NCI-H82 treated with DMSO at 0.1 percent for 48 hours (cell line): ENCODE measurements at regions not wholly inside any gene's neighbourhood (a gene's known extent, or its start where the extent isn't known, plus 50 kb on each side); places are given as distances from the start of the nearest gene placed in this dataset.
"Not testable (repeated sequence)": the region's sequence is repeated elsewhere in the genome, so short reads cannot be mapped to it uniquely, and the experiment has no call there.

Experiments
- DNase-seq: peaks from one replicate; lab custom pipeline; 2025; ENCODE audit not compliant: unreplicated experiment; lab: John Stamatoyannopoulos, UW

DNA sequence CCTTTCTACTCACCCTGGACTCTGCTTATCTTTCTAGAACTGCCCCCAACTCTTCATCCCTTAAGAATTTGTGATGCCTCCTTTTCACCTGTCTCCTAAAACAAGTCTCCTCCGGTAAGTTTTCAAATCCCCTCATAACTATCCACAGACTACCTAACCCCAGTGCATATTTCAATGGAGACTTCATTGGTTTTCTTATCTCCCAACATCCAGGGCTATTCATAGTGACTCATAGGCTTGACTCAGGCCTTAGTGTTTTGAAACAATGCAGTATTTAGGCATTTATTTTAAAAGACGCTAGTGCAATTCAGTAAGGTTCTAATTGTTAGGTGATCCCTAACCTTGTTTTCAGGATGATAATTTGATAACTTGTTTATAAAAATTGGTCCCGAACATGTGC lies 399.2 kb downstream of the CPS1 start:
- DNase-seq, result no peak

DNA sequence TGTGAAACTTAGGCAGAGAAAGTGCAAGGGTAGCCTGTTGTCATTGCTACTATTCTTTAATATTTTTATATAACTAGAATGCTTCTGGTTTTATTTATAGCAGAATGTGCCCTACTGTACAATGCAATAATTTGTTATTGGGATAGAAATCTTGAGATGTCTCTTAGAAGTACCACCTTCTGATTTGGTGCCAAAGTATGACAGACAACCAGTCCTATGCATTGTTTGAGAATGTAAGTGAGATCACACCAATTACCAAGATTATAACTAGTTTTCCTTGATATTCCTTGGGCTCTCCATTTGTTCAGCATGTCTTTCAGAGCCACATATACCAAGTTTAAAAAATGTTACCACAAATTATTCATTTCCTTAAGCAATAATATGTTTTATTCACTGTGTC lies 399.7 kb downstream of the CPS1 start:
- no peak for DNase-seq

DNA sequence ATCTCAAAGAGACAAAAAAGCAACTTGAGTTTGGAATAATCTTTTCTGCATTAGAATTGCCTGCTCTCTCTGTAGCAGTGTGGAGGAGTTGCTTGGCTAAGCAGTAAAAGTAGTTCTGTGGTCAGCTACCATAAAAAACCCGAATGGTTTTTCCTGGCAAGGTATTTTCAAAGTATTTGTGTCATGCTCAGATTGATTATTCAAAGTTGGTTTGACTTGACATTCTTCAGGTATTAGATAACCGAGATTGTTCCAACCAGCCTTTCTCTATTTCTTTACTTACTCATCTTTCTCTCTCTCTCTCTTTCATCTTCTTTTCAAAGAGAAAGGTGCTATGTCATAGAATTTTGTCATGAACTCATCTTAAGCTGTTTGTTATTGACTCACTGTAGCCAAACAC lies 404.9 kb downstream of the CPS1 start:
- no peak for DNase-seq

DNA sequence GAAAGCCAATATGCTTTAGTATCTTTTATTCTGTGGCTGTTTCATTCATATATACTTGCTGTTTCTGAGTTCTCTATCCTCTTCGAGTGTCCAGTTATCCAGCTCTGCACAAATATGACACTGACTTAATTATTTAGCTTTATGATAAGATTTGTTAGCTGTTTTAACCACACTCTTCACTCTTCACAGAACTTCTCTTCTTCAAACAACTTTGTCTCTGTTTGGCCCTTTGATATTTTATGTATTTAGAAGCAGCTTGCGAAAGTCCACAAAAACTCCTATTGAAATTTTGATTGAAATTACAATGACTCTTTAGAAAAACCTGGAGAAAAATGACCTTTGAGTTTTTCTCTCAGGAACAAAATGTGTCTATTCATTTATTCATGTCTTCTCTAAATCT lies 407.0 kb downstream of the CPS1 start:
- no peak for DNase-seq

DNA sequence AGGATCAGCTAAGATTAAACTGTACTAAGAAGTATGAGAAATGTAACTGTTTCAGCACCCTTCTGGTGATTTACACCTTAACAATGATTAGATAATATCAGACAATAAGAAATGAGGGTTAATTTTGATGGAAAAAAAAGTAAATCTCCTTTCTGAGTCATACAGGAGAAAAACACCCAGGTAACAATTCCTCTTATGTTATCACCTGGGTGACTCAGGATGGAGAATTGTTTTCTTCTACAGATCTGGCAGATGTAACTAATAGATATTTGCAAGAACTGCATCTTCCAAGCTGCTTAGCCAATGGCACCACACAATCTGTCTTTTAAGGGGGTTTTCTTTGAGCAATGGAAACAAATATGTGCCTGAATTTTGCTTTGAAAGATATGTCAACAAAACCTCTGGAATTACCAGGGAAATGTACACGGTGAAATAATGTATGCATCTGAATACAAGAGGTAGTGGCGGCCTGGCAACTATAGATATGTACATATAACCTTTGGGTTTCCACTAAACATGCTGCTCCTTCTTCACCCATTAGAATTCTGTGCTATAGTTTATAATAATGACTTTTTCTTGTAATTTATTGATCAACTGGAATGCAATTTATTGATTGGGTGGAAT lies 407.9 kb downstream of the CPS1 start:
- no peak for DNase-seq

DNA sequence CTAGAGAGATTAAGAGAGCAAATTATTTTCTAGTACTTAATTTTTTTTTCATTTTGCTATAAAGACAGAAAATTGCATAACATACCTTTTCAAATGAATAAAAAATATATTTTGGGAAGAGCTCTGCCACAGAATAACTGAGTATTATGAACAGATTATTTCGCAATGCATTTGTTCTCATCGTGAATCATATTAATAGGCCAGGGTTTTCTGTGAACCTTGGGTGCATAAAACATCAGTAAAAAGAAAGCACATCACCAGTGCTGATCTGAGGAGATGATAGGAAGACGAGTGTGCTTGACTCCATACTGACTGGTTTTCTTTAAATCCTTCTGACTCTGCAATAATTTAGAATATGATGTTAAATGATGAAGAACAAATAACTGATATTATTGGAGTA lies 409.1 kb downstream of the CPS1 start:
- no peak for DNase-seq

DNA sequence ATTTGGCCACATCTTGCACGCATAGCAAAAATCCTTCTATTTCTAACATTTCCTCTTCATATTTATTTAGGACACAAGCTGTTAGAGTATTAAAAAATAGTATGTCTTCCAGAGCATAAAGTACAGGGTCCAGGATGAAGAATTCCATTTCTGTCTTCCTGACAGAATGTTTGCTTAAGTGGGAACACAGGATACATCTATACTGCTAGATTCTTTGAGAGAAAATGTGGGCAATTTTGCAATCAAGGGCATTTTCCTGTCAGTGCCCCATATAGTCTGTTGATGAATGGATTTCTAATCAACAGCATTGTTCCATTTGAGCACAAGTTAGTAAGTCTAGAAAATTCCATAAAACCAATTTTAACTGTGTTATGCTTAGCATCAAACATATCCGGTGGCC lies 409.9 kb downstream of the CPS1 start:
- DNase-seq, result no peak

DNA sequence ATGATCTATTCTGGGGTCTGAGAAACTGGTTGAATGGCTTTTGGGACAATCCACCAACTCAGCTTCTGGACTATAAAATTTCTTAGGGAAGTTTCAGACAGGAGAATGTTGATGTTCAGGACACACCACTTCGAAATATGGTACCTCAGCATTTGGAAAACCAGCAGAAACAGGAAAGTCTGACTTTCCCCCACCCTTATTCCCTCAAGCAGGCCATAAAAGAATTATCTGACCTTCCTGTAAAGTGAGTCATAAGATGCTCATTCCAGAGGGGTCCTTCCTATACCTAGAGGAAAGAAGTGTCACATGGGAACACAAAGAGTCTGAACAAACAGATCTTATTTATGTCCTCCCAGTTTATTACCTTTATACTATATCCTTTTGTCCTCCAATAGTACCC lies 415.0 kb downstream of the CPS1 start:
- no peak for DNase-seq

DNA sequence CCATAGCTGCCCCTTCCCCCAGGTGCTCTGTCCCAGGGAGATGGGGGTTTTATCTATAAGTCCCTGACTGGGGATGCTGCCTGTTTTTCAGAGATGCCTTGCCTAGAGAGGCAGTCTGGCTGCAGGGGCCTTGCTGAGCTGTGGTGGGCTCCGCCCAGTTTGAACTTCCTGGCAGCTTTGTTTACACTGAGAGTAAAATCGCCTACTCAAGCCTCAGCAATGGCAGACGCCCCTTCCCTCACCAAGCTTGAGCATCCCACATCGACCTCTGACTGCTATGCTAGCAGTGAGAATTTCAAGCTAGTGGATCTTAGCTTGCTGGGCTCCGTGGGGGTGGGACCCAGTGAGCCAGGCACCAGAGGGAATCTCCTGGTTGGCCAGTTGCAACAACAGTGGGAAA lies 430.4 kb downstream of the CPS1 start:
- not testable (repeated sequence) for DNase-seq

DNA sequence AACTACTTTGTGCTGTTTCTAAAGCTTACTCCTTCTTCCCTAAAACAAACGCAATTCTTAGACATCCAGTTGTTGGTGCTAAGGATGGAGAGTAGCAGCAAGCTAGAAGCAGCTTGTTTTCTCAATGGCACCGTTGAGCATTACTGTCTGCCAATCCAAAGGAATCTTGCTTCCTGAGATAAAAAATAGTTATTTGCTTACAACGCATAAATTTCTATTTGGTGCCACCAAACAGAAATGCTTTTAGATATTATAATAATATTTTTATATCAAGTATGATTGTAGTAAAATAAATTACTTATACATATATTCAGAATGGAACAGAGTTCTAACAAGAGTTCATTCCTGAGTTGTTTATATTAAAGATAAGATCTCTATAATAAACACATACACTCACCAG lies 434.7 kb downstream of the CPS1 start:
- DNase-seq, result no peak

DNA sequence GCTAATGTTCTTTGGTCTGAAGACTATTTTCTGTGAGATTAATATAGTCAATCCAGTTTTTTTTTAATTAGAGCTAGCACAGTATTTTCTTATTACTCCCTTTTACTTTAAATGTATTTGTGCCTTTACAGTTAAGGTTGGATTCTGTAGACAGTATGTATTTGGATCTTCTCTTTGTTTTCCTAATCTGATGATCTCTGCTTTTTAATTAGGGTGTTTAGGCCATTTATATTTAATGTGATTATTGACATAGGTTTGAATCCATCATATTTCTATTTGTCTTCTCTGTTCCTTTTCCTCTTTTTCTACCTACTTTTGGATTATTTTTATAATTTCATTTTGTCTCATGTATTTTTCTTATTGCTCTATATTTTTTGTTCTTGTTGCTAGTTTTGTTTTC lies 437.7 kb downstream of the CPS1 start:
- DNase-seq, result no peak

DNA sequence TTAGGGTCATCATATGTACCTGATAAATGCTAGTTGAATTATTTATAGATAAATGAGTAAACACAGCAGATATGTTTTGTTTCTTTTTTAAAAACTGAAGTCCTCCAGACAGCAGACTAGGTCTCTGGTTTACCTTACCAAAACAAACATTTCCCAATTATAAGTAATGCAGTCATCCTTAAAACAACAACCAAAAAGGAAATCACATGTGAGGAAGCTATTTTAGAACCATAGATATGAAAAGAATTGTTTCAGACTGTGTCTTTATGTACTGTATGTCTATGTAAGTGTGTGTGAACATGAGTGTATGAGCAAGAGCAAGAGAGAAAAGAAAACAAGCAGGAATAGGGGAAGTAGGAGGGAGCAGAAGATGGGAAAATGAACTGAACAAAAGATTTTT lies 441.0 kb downstream of the CPS1 start:
- no peak for DNase-seq

DNA sequence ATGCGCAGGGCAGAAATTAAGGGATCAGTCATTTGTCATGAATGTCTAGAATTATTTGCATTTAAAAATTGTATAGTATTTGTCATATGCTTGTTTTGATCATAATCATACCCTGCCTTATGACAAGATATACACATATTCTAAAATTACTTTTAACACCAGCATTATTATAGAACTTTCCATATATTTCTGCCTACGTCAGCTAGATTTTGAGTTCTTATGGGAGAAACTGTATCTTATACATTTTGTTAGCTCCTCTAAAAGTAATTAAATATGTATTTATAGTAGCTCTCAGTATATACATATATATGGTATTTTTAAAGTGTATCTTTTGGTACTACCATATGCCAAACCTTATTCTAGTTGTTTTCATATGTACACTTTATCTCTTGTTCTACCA lies 441.9 kb downstream of the CPS1 start:
- DNase-seq, result no peak

DNA sequence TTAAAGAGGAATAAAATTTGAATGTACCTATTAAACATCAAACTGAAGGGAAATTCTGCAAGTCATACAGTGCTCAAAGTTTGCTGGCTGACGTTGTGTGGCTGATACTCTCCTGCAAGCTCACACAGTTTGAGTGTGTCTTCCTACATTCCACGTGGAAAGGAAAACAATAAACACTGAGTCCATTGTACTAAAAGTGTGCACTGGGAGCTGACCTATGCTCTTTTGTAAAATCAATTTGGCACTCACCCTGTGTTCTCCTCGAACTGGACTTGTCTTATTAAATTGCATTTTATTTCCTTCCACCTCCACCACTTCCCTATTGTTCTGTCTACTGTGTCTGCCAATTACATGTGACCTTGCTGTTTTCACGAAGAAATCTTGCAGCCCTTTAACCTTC lies 458.0 kb downstream of the CPS1 start:
- no peak for DNase-seq

DNA sequence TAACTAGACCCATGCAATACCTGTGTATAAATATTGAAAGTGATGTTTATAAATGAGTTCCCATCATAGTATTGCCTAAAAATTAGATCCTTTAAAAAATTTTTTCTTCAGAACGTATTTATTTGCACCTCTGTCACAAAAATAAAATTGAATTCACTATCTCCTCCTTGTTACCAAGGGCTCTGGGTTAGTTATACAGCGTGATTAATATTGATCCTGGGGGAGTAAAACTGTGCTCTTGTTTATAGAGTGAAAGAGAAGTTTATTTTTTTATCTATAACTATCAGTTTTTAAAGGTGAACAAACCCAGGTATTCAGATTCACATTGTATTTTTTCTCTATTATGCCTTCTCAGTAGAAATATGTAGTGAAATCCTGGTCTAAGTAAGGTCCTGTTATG lies 458.5 kb downstream of the CPS1 start:
- no peak for DNase-seq

DNA sequence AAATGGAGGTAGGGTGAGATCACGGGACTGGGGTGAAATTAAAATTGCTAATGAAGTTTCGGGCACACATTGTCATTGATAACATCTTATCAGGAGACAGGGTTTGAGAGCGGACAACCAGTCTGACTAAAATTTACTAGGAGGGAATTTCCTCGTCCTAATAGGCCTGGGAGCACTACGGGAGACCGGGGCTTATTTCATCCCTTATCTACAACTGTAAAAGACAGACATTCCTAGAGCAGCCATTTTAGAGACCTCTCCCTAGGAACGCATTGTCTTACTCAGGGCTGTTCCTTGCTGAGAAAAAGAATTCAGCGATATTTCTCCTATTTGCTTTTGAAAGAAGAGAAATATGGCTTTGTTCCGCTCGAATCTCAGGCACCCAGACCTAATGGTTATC lies 468.7 kb downstream of the CPS1 start:
- DNase-seq, result not testable (repeated sequence)

DNA sequence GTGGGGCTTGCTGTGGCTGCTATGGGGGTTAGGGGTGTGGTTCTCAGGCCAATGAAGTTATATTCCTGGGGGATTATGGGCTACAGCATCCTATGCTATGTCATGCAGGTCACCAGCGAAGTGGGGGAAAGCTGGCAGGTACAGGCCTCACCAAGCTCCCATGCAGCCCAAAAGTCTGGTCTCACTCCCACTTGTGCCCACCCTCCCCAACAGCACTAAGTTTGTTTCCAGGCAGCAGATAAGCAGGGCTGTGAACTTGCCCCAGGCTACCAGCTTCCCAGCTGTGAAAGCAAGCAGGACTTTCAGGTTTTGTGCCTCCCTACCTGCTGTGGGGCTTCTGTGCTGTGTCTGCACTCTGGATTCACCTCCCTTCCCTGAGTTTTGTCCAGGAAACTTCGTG lies 469.7 kb downstream of the CPS1 start:
- no peak for DNase-seq

DNA sequence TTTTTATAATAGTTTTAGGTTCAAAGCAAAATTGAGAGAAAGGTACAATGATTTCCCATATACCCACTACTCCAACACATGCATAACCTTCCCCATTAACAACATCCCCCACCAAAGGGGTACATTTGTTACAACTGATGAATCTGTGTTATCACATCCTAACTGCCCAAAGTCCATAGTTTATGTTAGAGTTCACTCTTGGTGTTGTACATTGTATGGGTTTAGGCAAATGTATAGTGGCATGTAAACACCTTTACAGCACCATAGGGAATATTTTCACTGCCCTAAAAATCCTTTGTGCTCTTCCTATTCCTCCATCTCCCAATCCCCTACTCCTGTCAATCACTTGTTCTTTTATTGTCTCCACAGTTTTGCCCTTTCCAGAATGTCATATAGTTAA lies 471.6 kb downstream of the CPS1 start:
- DNase-seq, result no peak

DNA sequence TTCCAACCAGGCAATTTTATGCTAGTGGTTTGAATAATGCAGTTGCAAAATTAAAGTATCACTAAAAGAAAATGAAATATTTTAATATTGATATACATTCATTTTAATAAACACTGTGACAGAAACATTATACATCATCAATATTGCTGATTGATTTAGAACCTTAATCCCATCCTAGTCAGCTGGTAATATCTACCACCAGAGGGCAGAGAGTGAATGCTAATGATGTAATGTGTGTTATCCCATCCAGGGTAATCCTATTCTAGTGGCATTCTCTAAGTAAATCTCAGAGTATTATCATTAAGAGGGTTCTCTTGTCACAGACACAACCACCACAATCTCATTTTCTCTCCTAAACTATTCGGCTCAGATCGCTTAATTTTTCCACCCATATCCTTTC lies 477.4 kb downstream of the CPS1 start:
- peak; percentile 94 for DNase-seq

DNA sequence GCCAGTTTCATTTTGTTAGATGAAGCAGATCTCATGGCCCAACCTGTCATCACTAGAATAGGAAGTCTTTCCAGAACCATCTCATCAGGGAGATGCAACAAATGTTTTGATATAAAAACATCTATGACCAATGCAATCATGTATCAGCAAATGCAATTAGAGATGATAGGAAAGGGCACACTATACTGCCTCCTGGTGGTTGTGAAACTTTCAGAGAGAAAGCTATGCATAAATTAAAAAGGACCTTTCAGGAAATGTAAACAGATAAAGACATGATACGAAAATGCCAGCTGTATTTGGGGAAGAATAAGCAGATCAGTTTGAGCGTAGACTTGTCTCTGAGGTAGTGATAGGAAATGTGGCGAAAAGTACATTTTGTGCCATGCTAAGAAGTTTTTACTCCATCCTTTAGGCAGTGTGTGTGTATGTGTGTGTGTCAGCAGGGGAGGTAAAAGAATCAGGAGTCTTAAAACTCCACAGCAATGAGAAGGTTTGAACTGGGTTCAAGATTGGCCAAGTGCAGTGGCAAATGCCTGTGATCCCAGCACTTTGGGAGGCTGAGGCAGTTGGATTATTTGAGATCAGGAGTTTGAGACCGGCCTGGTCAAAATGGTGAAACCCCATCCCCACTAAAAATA lies 479.3 kb downstream of the CPS1 start:
- peak; percentile 25 for DNase-seq

DNA sequence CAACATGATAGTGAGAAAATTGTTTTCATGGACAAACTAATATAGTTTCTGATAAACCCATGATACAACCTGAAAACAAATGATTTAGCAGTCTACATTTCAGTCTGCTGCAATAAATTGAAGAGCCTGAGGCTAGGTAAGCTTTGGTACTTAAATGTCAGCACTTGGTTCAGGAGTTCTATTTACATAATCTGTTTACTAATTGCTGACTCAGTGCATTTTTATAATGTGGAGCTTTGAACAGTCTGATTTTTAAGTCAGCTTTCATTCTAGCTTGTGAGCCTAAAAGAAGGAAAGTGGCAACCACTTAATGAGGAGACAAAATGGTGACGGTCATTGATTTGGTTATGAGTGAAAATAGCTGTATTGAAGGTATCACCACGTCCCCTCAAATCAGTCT lies 488.6 kb downstream of the CPS1 start:
- no peak for DNase-seq

DNA sequence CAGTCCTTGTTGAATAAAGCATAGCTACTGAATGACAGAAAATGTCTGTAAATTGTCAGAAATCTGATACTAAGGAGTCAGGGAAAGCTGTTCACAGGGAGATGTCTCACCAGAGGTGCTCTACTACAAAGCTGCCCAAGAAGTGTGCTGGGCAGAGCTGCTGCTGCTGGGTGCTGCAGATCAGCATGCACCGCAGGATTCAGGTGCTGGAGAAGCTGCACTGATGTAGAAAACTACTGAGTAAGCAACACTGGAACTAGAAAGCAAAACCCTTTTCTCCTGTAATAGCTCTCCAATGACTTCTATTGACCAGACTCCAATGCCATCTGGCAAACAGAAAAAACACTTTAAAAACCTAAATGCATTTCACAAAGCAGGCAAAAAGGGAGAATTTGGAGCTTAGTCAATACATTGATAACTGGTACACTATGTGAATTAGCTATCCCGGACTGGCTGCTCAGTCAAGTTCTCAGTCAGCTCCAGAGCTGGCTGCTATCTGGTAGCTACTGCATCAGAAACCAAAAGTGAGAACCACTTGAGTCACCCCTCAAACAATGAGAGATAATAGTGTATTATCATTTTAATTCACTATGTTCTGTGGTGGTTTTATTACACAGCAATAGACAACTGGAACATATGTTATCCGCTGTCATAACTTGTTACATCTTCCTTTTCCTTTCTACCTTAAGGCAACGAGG lies 493.1 kb downstream of the CPS1 start:
- DNase-seq, result no peak

DNA sequence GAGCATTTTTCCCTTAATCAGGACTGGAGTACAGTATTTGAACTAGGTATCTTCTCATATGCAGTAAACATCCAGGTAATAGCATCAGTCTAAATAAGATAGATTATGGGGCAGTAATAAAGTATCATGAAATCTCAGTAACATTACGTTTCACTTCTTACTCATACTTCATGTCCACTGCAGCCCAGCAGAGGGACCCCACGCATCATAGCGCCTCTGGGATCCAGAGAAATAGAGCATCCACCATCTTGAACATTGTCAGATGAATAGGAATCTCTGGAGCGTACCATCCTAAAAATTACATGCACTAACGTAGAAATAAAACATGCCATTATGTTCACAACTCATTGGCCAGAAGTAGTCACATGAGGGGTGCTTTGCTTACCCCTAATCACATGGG lies 499.0 kb downstream of the CPS1 start:
- DNase-seq, result no peak
